ENCODE measurements at regions not wholly inside any gene's neighbourhood (a gene's known extent, or its start where the extent isn't known, plus 50 kb on each side); places are given as distances from the start of the nearest gene placed in this dataset.

- DNase-seq (ENCODE audit: low spot score) = no peak
These were observed 368.6 kb upstream of the HSFY2 start for GRCh38 chrY:19142093-19142492.

GRCh38 chrY:19140285-19140920 lies 366.9 kb upstream of the HSFY2 start:
- DNase-seq (ENCODE audit: low spot score) = no peak

GRCh38 chrY:19134426-19134825 lies 360.9 kb upstream of the HSFY2 start:
- DNase-seq (ENCODE audit: low spot score) = no peak

GRCh38 chrY:19130569-19131358 lies 357.2 kb upstream of the HSFY2 start:
- DNase-seq (ENCODE audit: low spot score) = no peak

GRCh38 chrY:19126889-19127288 lies 353.4 kb upstream of the HSFY2 start:
- DNase-seq (ENCODE audit: low spot score) = no peak

- DNase-seq (ENCODE audit: low spot score) = no peak
These were observed 351.1 kb upstream of the HSFY2 start for GRCh38 chrY:19124609-19125008.

- no peak for DNase-seq (ENCODE audit: low spot score)
These were observed 348.9 kb upstream of the HSFY2 start for GRCh38 chrY:19122450-19122849.

- DNase-seq (ENCODE audit: low spot score) = no peak
These were observed 324.8 kb upstream of the HSFY2 start for GRCh38 chrY:19098349-19098748.

GRCh38 chrY:19095460-19095859 lies 321.9 kb upstream of the HSFY2 start:
- DNase-seq (ENCODE audit: low spot score) = no peak

- no peak for DNase-seq (ENCODE audit: low spot score)
These were observed 309.5 kb upstream of the HSFY2 start for GRCh38 chrY:19083006-19083405.

GRCh38 chrY:19077698-19078113 lies 304.2 kb upstream of the HSFY2 start:
- DNase-seq (ENCODE audit: low spot score) = no peak

GRCh38 chrY:19076846-19077697 lies 303.5 kb upstream of the HSFY2 start:
- no peak for DNase-seq (ENCODE audit: low spot score)

- DNase-seq (ENCODE audit: low spot score) = peak; percentile 48
These were observed 302.1 kb upstream of the HSFY2 start for GRCh38 chrY:19075471-19076253.

- no peak for DNase-seq (ENCODE audit: low spot score)
These were observed 293.9 kb upstream of the HSFY2 start for GRCh38 chrY:19067435-19067834.

GRCh38 chrY:19066447-19067190 lies 293.1 kb upstream of the HSFY2 start:
- no peak for DNase-seq (ENCODE audit: low spot score)

GRCh38 chrY:19065119-19065518 lies 291.6 kb upstream of the HSFY2 start:
- DNase-seq (ENCODE audit: low spot score) = no peak

- DNase-seq (ENCODE audit: low spot score) = no peak
These were observed 286.2 kb upstream of the HSFY2 start for GRCh38 chrY:19059733-19060132.

- no peak for DNase-seq (ENCODE audit: low spot score)
These were observed 285.4 kb upstream of the HSFY2 start for GRCh38 chrY:19058831-19059370.

- no peak for DNase-seq (ENCODE audit: low spot score)
These were observed 282.6 kb upstream of the HSFY2 start for GRCh38 chrY:19056138-19056469.

GRCh38 chrY:19055232-19056137 lies 281.9 kb upstream of the HSFY2 start:
- DNase-seq (ENCODE audit: low spot score) = no peak
